T-helper 2 cell (primary cell): ENCODE measurements at regions not wholly inside any gene's neighbourhood (a gene's known extent, or its start where the extent isn't known, plus 50 kb on each side); places are given as distances from the start of the nearest gene placed in this dataset.

ENCODE experiments used
- DNase-seq, 5 experiments: peaks; one replicate each; pipeline versions ENCODE4 v3.0.0 to v3.0.0-alpha.2; 2012 to 2022

DNA sequence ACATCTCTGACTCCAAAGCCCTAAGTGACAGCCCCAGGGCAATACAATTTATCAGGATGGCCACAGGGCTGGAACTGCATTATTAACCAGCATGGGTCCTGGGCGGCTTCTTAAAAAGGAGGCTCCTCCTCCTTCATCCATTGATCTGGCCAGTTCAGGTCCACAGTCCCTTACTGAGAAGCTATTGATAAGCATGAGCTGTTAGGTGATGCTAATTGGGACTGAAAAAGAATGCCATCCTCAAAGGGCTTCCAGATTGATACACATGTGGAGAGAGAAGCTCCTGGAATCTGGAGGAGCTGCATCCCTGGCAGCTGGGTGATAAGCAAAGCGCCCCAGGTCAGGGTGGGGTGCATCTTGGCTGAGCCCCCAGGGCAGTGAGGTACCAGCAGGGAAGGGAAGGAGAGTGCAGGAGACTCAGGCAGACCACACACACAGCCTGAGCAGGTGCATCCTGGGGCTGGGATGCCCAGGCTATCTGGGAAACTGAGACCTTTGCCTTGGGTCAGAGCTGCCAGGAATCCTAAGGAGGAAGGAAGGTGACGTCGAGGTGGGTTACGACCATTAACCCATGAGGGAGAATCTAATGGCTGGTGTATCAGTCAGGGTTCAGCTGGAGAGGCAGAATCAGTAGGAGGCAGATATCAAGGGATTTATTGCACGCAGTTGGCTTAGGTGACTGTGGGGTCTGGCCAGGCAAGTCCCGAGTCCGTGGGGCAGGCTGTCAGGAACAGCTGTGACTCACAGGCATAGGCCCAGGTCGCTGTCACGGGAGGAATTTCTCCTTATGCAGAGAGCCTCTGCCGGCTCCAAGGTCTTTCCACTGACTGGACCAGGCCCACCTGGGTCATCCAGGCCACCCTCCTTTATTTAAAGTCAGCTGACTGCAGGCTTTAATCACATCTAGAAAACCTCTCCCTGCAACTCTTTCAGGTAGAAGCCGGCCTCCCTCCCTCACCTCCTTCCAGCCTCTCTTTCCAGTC lies 261.2 kb downstream of the BMP7 start:
- no peak for DNase-seq

DNA sequence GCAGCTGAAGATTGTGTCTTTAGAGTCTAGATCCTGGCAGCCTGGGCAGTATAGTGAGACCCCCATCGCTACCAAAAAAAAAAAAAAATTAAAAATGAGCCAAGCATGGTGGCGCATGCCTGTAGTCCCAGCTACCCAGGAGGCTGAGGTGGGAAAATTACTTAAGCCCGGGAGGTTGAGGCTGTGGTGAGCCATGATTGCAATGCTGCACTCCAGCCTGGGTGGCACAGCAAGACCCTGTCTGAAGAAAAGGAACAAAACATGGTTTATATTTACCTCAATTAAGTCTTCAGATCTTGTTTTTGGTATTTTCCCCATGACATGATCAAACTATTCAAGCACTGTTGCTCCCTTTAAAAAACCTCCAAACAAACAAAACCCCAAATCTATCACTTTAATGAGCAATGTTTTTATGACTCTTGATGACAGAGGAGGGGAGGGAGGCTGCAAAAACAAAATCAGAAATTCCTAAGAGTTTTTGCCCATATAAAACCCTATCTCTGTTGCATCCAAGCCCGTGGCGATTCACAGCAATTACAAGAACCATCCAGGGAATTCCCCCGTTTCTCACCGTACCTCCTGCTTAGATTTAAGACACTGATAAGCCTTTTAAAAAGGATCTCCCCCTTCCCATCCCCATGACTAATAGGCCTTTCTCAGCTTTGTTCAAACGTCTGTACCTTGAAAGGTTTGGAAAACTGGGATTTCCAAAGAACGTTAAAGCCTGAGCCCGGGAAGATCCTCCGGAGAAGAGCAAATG lies 259.9 kb downstream of the BMP7 start:
- DNase-seq, result no peak

DNA sequence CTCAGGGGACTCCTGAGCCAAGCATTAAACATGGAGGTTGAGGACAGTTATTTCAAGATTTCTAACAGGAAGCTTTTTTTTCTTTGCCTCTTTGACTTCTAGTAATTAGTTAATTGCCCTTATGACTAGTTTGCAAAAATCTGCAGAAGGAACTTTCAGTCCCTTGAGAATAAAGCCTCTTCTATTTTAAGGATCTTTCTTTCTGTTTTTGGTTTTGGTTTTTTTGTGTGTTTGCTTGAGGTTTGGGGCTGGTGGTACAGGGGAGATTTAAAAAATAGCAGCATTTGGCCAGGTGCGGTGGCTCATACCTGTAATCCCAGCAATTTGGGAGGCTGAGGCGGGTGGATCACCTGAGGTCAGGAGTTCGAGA lies 259.3 kb downstream of the BMP7 start:
- DNase-seq, result no peak

GRCh38 chr20:57008217-57008616 lies 258.2 kb downstream of the BMP7 start:
- DNase-seq, result no peak

GRCh38 chr20:57009355-57009754 lies 257.1 kb downstream of the BMP7 start:
- no peak for DNase-seq

DNA sequence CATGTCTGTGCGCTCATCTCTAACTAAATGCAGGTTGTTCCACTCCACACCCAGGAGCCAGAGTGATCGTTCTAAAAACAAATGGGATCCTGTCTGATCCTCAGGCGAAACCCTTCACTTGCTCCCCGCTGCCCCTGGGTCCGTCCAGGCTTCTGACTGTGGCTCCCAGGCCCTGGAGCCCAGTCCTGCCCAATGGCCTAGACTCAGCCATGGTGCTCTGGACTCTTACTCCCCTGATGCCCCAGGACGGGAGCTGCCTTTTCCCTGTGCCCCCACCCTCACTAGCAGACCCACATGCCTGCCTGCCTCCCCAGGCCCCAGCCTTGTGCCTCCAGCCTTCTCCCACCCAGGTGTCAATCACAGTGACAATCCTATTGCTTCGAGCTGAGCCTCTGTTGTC lies 256.7 kb downstream of the BMP7 start:
- no peak for DNase-seq

- DNase-seq, result no peak
These were observed 253.8 kb downstream of the BMP7 start for GRCh38 chr20:57012691-57013090.

DNA sequence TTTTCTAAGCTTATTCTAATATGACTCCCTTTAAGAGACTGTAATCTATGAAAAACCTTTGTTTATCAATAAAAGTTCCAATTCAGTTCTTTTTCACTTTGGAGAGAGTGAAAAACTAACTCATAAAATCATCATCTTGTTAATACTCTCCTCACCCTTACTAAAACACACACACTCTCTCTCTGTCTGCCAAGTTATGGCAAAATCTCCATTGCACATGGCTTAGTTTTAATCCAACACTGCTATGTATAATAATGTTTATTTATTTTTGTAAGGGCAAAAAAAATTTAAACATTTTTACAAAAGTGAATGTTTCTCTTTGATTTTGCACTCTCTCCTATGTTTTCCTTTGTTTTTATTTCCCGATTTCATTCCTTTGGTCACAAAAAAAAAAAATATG lies 253.2 kb downstream of the BMP7 start:
- no peak for DNase-seq

DNA sequence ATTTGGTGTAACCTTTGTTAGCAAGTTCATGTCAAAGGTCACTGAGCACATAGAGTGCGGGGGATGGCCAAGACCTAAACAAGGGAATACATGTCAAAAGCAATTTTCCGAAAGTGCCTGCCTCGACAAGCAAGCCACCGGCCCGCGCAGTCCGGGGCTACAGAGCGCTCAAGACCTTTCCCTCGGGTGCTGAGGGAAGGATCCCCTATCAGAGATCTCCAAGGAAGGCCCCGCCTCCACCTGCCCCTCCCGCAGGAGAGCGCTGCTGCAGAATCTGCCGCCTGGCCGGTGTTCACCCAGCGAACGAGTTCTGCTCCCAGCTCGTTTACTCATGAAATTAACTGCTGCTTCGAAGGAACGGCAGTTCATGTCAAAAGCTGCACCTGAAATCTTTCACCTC lies 252.7 kb downstream of the BMP7 start:
- DNase-seq, result no peak

DNA sequence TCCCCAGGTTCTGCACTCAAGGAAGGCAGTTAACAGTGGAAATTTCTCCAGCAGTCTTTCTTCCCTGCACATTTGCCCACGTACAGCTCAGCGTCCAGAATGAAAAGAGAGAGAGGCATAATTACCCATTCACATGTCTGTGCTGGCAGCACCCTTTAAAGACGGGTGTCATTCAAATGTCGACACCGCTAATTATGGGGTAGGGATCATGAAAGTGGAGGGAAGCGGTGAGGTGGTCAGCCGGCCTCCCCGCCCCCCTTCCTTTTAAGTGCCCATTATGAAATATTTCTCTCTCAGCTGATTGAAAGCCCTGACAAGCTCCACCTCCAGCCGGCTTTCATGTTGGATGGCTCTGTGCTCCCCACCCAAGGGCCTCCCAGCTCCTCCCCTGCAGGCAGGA lies 246.1 kb downstream of the BMP7 start:
- no peak for DNase-seq

DNA sequence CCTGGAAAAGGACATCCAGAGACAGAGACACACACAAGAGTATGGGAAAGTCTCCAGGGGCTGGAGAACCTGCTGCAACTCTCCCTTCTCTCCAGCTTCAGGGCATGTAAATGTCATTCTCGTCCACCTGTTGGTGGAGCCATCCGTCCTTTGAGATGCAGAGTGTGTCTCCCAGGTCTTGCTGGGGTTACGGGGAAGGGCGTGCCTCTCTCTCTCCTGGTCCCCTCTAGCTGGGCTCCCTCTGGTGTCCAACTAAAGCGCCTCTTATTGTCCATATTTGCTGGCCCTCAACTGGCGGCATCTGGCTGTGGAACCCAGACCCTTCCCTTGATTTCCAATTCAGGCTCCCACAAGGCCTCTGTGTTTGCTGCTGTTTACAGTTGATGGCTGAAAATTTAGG lies 244.1 kb downstream of the BMP7 start:
- DNase-seq, result no peak

DNA sequence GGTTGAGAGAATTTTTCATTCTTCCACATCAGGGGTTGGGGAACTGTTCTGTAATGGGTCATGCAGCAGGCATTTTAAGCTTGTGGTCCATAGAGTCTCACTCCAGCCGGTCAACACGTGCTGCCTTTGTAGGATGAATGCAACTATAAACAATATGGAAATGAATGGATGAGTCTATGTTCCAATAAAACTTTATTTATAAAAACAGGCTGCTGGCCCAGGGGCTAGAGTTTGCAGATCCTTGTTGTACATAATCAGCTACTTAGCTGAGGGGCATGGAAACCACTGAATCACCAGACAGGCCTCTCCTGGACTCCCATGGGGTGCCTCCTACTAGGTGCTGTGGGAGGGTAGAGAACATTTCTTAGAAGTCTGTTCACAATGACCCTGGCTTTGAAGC lies 243.4 kb downstream of the BMP7 start:
- no peak for DNase-seq

GRCh38 chr20:57023997-57024396 lies 242.4 kb downstream of the BMP7 start:
- no peak for DNase-seq

DNA sequence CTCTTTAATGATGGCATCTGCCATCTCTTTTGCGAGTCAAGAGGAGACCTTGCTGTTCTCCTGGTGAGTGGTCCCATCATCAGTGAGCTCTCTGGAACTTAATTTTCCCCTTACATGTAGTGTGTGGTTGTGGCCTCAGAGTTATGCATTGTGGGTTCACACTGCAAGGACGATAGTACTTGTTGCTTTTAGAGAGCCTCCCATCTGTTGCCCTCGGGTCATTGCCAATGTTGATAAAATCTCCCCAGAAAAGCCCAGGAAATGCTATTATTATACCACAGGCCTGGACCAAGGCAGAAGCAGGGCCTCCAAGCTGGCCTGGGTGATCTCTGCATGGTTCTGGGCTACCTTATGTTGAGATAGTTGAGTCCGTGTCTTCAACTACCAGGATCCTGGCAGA lies 241.6 kb downstream of the BMP7 start:
- no peak for DNase-seq

DNA sequence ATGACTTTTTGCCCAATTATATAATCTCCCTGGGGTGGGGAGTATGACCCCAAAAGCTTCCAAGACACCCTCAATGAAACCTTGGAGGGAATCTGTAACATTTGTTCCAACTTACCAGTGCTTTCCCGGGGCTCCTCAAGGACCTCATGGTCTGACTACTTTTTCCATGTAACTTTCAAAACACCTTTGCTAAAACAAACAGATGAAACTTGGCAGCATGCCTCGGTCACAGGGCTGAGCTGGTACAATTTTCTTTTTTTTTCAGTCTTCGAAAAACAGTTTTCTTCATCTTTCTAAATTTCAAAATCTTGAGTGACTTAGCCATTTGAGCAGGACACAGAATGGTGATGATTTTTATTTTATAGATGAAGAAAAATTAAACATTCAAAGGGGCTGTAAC lies 241.2 kb downstream of the BMP7 start:
- DNase-seq, result no peak

GRCh38 chr20:57025666-57026224 lies 240.7 kb downstream of the BMP7 start:
- DNase-seq, result no peak

DNA sequence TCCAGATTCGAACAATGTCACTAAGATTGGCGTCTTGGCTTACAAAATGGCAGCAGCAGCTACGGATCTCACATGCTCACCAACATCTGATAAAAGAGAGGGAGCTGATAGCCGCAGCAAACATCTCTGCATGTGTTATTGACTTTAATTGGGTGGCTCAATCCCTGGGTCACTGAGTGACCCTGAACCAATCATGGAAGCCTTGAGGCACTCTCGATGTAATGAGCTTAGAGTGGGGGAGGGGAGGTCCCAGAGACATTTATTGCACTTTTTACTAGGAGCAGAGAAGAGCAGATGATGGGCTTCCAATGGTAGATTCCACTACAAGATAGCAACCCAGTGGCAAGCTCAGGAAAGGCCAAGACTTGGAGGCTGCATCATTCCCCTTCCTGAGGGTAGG lies 238.7 kb downstream of the BMP7 start:
- DNase-seq, result no peak

GRCh38 chr20:57030611-57031600 lies 235.5 kb downstream of the BMP7 start:
- no peak for DNase-seq

DNA sequence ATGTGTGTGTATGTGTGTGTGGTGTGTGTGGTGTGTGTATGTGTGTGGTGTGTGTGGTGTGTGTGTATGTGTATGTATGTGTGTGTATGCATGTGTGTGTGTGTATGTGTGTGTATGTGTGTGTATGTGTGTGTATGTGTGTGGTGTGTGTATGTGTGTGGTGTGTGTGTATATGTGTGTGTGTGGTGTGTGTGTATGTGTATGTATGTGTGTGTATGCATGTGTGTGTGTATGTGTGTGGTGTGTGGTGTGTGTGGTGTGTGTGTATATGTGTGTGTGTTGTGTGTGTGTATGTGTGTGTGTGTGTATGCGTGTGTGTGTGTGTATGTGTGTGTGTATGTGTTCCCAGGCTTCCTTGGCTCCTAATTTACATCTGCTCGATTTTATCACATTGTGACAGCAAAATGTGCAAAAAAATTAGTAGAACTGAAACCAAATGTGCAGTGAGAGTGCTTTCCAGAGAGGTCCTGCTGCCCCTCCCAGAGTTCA lies 234.5 kb downstream of the BMP7 start:
- DNase-seq, result no peak

GRCh38 chr20:57032847-57033246 lies 233.6 kb downstream of the BMP7 start:
- DNase-seq, result no peak

- no peak for DNase-seq
These were observed 232.4 kb downstream of the BMP7 start for GRCh38 chr20:57034001-57034400.

GRCh38 chr20:57037689-57038088 lies 228.8 kb downstream of the BMP7 start:
- DNase-seq, result no peak
